C4-2B (cell line): ENCODE measurements at regions not wholly inside any gene's neighbourhood (a gene's known extent, or its start where the extent isn't known, plus 50 kb on each side); places are given as distances from the start of the nearest gene placed in this dataset.

Experiments
- ZFX ChIP-seq: fragments of 450-650 bp; IDR thresholded peaks from 2 replicates; pipeline ENCODE4 v1.6.1; 2017
- TF ChIP-seq, protein P1 (sequence below): fragments of 450-650 bp; conservative IDR thresholded peaks from 2 replicates; pipeline ENCODE4 v1.5.1; 2017; ENCODE audit warnings: mild to moderate bottlenecking

DNA sequence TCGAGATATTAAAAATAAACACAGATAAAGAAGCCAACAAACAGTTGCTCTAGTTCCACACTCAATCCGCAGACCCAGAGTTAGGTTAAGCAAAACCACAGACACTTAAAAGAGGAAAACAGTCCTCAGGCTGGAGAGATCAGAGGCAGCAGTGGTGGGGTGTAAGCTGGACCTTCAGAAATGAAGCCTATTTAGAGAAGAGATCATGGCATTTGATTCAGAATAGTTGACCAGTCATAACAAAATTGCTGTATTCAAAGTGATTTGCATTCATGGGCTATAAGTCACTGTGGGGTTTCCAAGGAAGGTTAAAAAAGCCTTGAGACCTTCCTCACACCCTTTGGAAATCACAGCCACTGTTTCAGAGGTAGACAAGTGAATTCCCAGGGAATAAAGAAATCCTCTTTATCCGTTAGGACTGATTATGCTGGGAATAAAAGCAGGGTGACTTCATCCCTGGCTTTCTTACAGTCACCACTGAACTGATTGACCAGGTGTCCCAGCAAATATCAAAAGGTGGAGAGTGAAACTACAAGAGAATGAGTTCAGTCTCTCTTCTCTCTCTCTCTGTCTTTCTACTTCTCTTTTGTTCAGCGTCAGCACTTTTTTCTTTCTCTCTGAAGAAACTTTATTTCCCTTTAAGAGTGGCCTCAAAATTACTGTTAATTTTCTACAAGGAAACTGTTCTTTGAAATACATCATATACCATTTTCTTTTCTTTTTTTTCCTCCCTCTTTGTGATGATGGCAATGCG, 171.8 kb upstream of the PIK3C3 start:
- TF ChIP-seq, protein P1, sequence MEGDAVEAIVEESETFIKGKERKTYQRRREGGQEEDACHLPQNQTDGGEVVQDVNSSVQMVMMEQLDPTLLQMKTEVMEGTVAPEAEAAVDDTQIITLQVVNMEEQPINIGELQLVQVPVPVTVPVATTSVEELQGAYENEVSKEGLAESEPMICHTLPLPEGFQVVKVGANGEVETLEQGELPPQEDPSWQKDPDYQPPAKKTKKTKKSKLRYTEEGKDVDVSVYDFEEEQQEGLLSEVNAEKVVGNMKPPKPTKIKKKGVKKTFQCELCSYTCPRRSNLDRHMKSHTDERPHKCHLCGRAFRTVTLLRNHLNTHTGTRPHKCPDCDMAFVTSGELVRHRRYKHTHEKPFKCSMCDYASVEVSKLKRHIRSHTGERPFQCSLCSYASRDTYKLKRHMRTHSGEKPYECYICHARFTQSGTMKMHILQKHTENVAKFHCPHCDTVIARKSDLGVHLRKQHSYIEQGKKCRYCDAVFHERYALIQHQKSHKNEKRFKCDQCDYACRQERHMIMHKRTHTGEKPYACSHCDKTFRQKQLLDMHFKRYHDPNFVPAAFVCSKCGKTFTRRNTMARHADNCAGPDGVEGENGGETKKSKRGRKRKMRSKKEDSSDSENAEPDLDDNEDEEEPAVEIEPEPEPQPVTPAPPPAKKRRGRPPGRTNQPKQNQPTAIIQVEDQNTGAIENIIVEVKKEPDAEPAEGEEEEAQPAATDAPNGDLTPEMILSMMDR: no peak
- no peak for TF ChIP-seq ZFX
